Spleen (tissue), 7 donors: ENCODE measurements at regions not wholly inside any gene's neighbourhood (a gene's known extent, or its start where the extent isn't known, plus 50 kb on each side); places are given as distances from the start of the nearest gene placed in this dataset.

Experiments used
- CTCF ChIP-seq, 11 experiments: fragments of 200-600 bp in 7 of 11; fragments of 450-650 bp in 4 of 11; sonication (generic) in 4 of 11; IDR thresholded peaks in 8 of 11; conservative IDR thresholded peaks in 3 of 11; 1 replicate in 7 of 11; 2 replicates in 4 of 11; pipeline versions ENCODE4 v1.4.0 to v1.8.0; 2016 to 2021; ENCODE audit warnings: antibody characterized with exemption in 11 of 11, inconsistent platforms in 4 of 11, mild to moderate bottlenecking in 1 of 11
- POLR2A ChIP-seq, 3 donors: fragments of 450-650 bp; IDR thresholded peaks; one replicate each; pipeline ENCODE4 v1.5.1; 2017; ENCODE audit warnings: antibody characterized with exemption in 3 of 3, mild to moderate bottlenecking in 1 of 3
- POLR2AphosphoS5 ChIP-seq, 3 donors: sonication (generic); formaldehyde crosslinking; IDR thresholded peaks; one replicate each; pipeline ENCODE4 v1.5.1; 2017; ENCODE audit warnings: antibody characterized with exemption in 3 of 3
- donor health status: DM: no; HTN: no; CAD: no; lungs with moderate emphysema.
- donor health status: DM: no; HTN: no; CAD: no.
- donor health status: DM: no; HTN: no; CAD: no.

GRCh38 chr3:193030276-193030675 is 112.6 kb upstream of the MB21D2 start:
- TF ChIP-seq CTCF (IDR thresholded peaks at IDR 0.05 in 8 of 11, conservative IDR thresholded peaks at IDR 0.05 in 3 of 11): no peak
- no peak for TF ChIP-seq POLR2AphosphoS5 (IDR thresholded peaks at IDR 0.05)
- TF ChIP-seq POLR2A (IDR thresholded peaks at IDR 0.05): no peak
